ENCODE measurements at regions not wholly inside any gene's neighbourhood (a gene's known extent, or its start where the extent isn't known, plus 50 kb on each side); places are given as distances from the start of the nearest gene placed in this dataset.

GRCh38 chr3:147152476-147152875, 253.9 kb downstream of the ZIC4 start:
- Histone ChIP-seq H3K18ac (ENCODE audit: low read depth, low read length) (no peak overlapping the region), H4K91ac (ENCODE audit: insufficient read depth, low read depth, low read length) (no peak overlapping the region), H2BK5ac (ENCODE audit: low read depth, low read length, poor library complexity, severe bottlenecking) (no peak overlapping the region), H3K4me3 (ENCODE audit: insufficient read depth, low read depth, low read length) (no peak overlapping the region), H3K4me2 (ENCODE audit: low read depth, low read length) (no peak overlapping the region), H3K27ac (ENCODE audit: insufficient read depth, low read length) (no peak overlapping the region), H3K9me1 (ENCODE audit: insufficient read depth, low read length) (no peaks in the 10 kb centered on the region), H3K36me3 (ENCODE audit: control insufficient read depth, insufficient read depth, low read length) (no peaks in the 10 kb centered on the region), H3K9ac (ENCODE audit: low read depth, low read length) (no peak overlapping the region), H4K20me1 (ENCODE audit: insufficient read depth, low read length) (no peaks in the 10 kb centered on the region), H3K14ac (replicated peaks; ENCODE audit: low read depth, low read length) (no peak overlapping the region), H2AFZ (replicated peaks; ENCODE audit: low read length, poor library complexity) (no peak overlapping the region), H4K8ac (ENCODE audit: low read depth in 2 of 2, low read length in 2 of 2) (no peak overlapping the region), H2BK15ac (ENCODE audit: low read depth, low read length) (no peak overlapping the region), H2BK120ac (ENCODE audit: low read depth, low read length) (no peak overlapping the region), H3K27me3 (ENCODE audit: control insufficient read depth, insufficient read depth, low read length) (no peaks in the 10 kb centered on the region), H3K56ac (ENCODE audit: extremely low read depth, insufficient read depth, low read length) (no peak overlapping the region), H3K4ac (ENCODE audit: low read depth, low read length) (no peak overlapping the region), H3K23ac (ENCODE audit: low read depth, low read length) (no peak overlapping the region), H4K5ac (ENCODE audit: low read depth, low read length) (no peak overlapping the region), H3K79me1 (ENCODE audit: low read depth in 1 of 2, low read length in 2 of 2) (no peaks in the 10 kb centered on the region), H3K9me3 (ENCODE audit: control insufficient read depth, insufficient read depth, low read length) (no peaks in the 10 kb centered on the region), H3K4me1 (ENCODE audit: control insufficient read depth, insufficient read depth, low read length) (no peaks in the 10 kb centered on the region), H2BK20ac (ENCODE audit: low read depth, low read length) (no peak overlapping the region), H2AK5ac (ENCODE audit: low read depth, low read length) (no peak overlapping the region), H2AK9ac (replicated peaks; ENCODE audit: low read depth, low read length, poor library complexity) (no peak overlapping the region)
- no TSS peak for BruUV-seq (replicated peaks)
- TF ChIP-seq BHLHE40 (IDR thresholded peaks at IDR 0.05; ENCODE audit: low read depth, low read length) (no peak), MAZ (IDR thresholded peaks at IDR 0.05; ENCODE audit: borderline replicate concordance, low read depth, low read length) (no peak), CEBPB (IDR thresholded peaks at IDR 0.05; ENCODE audit: low read depth, low read length) (no peak), MAFK (IDR thresholded peaks at IDR 0.05; ENCODE audit: low read depth, low read length) (no peak), USF2 (IDR thresholded peaks at IDR 0.05; ENCODE audit: low read depth, low read length) (no peak), RFX5 (IDR thresholded peaks at IDR 0.05; ENCODE audit: low read depth, low read length) (no peak), POLR2A (IDR thresholded peaks at IDR 0.05; ENCODE audit: low read depth, low read length) (no peak), RCOR1 (IDR thresholded peaks at IDR 0.05; ENCODE audit: insufficient replicate concordance, low read length) (no peak), CTCF (conservative IDR thresholded peaks at IDR 0.05; ENCODE audit: low read depth, low read length) (no peak), CHD1 (IDR thresholded peaks at IDR 0.05; ENCODE audit: low read depth, low read length) (no peak), SMC3 (IDR thresholded peaks at IDR 0.05; ENCODE audit: low read depth, low read length) (no peak), MXI1 (IDR thresholded peaks at IDR 0.05; ENCODE audit: borderline replicate concordance, low read depth, low read length) (no peak), RAD21 (IDR thresholded peaks at IDR 0.05; ENCODE audit: low read length) (no peak), FOS (IDR thresholded peaks at IDR 0.05; ENCODE audit: low read depth, low read length) (no peak), ELK1 (IDR thresholded peaks at IDR 0.05; ENCODE audit: borderline replicate concordance, low read depth, low read length) (no peak), NFE2L2 (IDR thresholded peaks at IDR 0.05; ENCODE audit: low read depth, low read length) (no peak)
- in situ Hi-C loops (cut with MboI; ENCODE audit: low sequenced_read_pairs) (no loop called here), intact Hi-C loops (cut with micrococcal nuclease) (no loop called here), dilution Hi-C loops (cut with HindIII; ENCODE audit: low sequenced_read_pairs, unreplicated experiment) (no loop called here)
- no peak for ATAC-seq (ENCODE audit: low read depth)
- no CpG with 5 or more reads among the region's 3 CpGs for WGBS, 2 experiments (ENCODE audit: extremely low coverage in 2 of 2, insufficient read length in 1 of 2)
- POLR2A ChIA-PET (ENCODE audit: unreplicated experiment), result no interaction called here
- CTCF ChIA-PET, result no interaction called here
- DNase-seq, result no peak
